ENCODE measurements at regions not wholly inside any gene's neighbourhood (a gene's known extent, or its start where the extent isn't known, plus 50 kb on each side); places are given as distances from the start of the nearest gene placed in this dataset.

- Histone ChIP-seq H3K27me3 (ENCODE audit: insufficient read depth, low read depth) (no peaks in the 10 kb centered on the region), H3K9ac (no peak overlapping the region), H3K4me1 (ENCODE audit: low read depth, poor library complexity, severe bottlenecking) (no peaks in the 10 kb centered on the region), H2AFZ (ENCODE audit: low read depth) (no peak overlapping the region), H3K36me3 (ENCODE audit: insufficient read depth) (no peaks in the 10 kb centered on the region), H3K27ac (no peak overlapping the region), H3K79me2 (ENCODE audit: insufficient read depth, low read depth) (no peaks in the 10 kb centered on the region), H4K20me1 (ENCODE audit: insufficient read depth) (no peaks in the 10 kb centered on the region), H3K4me3 (IDR thresholded peaks at IDR 0.05; ENCODE audit: insufficient read depth, low read depth, low read length) (no peak overlapping the region), H3K4me2 (no peak overlapping the region)
- no peak for TF ChIP-seq CTCF (conservative IDR thresholded peaks at IDR 0.05; ENCODE audit: low read depth, low read length)
Measured at GRCh38 chr1:244230470-244230869, 179.4 kb downstream of the ZBTB18 start.

DNA sequence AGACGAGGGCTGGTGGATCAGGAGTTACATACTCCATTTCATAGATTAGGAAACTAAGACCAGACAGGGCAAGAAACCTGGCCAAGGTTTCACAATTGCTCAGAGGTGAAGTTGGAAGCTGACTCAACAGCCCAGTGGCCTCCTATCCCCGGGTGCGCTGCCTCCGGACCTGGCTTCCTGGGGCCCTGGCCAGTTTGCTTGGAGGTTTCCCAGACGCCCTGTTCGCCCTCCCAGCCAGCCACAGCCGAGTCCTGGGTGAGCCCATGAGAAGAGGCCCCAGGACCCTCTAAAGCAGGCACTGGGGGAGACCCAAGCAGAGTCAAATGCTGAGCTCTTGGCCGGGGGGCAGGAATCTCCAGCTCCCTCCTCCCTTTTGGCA, 180.1 kb downstream of the ZBTB18 start:
- no peaks in the 10 kb centered on the region for H3K79me2 ChIP-seq (ENCODE audit: insufficient read depth, low read depth)
- H3K4me2 ChIP-seq: no peak overlapping the region
- H2AFZ ChIP-seq (ENCODE audit: low read depth): no peak overlapping the region
- no peaks in the 10 kb centered on the region for H3K27me3 ChIP-seq (ENCODE audit: insufficient read depth, low read depth)
- H3K36me3 ChIP-seq (ENCODE audit: insufficient read depth): no peaks in the 10 kb centered on the region
- H3K4me3 ChIP-seq (IDR thresholded peaks at IDR 0.05; ENCODE audit: insufficient read depth, low read depth, low read length): no peak overlapping the region
- no peak for TF ChIP-seq CTCF (conservative IDR thresholded peaks at IDR 0.05; ENCODE audit: low read depth, low read length)
- H4K20me1 ChIP-seq (ENCODE audit: insufficient read depth): no peaks in the 10 kb centered on the region
- H3K9ac ChIP-seq: no peak overlapping the region
- no peaks in the 10 kb centered on the region for H3K4me1 ChIP-seq (ENCODE audit: low read depth, poor library complexity, severe bottlenecking)
- H3K27ac ChIP-seq: no peak overlapping the region

- Histone ChIP-seq H3K4me3 (IDR thresholded peaks at IDR 0.05; ENCODE audit: insufficient read depth, low read depth, low read length) (no peak overlapping the region), H3K9ac (no peak overlapping the region), H3K4me1 (ENCODE audit: low read depth, poor library complexity, severe bottlenecking) (no peaks in the 10 kb centered on the region), H3K79me2 (ENCODE audit: insufficient read depth, low read depth) (no peaks in the 10 kb centered on the region), H4K20me1 (ENCODE audit: insufficient read depth) (no peaks in the 10 kb centered on the region), H3K27me3 (ENCODE audit: insufficient read depth, low read depth) (no peaks in the 10 kb centered on the region), H2AFZ (ENCODE audit: low read depth) (no peak overlapping the region), H3K4me2 (no peak overlapping the region), H3K36me3 (ENCODE audit: insufficient read depth) (no peaks in the 10 kb centered on the region), H3K27ac (no peak overlapping the region)
- no peak for TF ChIP-seq CTCF (conservative IDR thresholded peaks at IDR 0.05; ENCODE audit: low read depth, low read length)
Measured at GRCh38 chr1:244231572-244232315, 180.7 kb downstream of the ZBTB18 start.

DNA sequence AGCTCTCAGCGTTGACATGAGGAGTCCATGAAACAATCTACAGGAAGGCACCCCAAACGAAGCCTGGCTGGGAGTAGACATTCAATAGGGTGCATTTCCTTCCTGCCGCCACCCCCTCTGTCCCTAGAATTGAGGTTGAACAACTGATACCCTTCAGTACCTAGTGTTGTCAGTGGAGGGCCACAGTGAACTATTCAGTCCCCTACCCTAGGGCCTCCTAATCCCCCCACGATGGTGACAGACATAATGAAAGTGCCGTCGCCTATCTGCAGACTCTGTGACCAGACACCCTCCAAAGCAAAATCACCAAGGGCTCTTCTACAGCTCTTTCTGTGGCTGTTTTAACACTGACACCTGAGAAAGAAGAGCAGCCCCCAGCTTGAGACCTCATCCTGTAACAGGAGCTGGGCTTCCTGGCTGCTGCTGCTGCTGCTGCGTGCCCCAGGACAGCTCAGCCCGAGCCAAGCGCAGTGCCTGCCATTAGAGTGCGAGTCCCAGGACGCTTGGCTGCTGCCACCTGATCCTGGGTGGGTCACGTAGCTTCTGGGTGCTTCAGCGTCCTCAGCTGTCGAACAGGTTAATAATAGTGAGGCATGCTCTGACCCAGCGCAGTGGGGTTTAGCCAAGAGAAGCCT, 183.0 kb downstream of the ZBTB18 start:
- no peak overlapping the region for H3K4me3 ChIP-seq (IDR thresholded peaks at IDR 0.05; ENCODE audit: insufficient read depth, low read depth, low read length)
- H4K20me1 ChIP-seq (ENCODE audit: insufficient read depth): no peaks in the 10 kb centered on the region
- no peak overlapping the region for H3K9ac ChIP-seq
- no peaks in the 10 kb centered on the region for H3K27me3 ChIP-seq (ENCODE audit: insufficient read depth, low read depth)
- H3K27ac ChIP-seq: no peak overlapping the region
- no peak for TF ChIP-seq CTCF (conservative IDR thresholded peaks at IDR 0.05; ENCODE audit: low read depth, low read length)
- H3K79me2 ChIP-seq (ENCODE audit: insufficient read depth, low read depth): no peaks in the 10 kb centered on the region
- no peaks in the 10 kb centered on the region for H3K36me3 ChIP-seq (ENCODE audit: insufficient read depth)
- H2AFZ ChIP-seq (ENCODE audit: low read depth): no peak overlapping the region
- H3K4me1 ChIP-seq (ENCODE audit: low read depth, poor library complexity, severe bottlenecking): no peaks in the 10 kb centered on the region
- H3K4me2 ChIP-seq: no peak overlapping the region
